IPS-18a (cell line): ENCODE measurements at regions not wholly inside any gene's neighbourhood (a gene's known extent, or its start where the extent isn't known, plus 50 kb on each side); places are given as distances from the start of the nearest gene placed in this dataset.
"Not testable (repeated sequence)": the region's sequence is repeated elsewhere in the genome, so short reads cannot be mapped to it uniquely, and the experiment has no call there.

Source experiments
- H3K27ac ChIP-seq: one replicate; pipeline ENCODE4 v1.5.1; 2013; ENCODE audit warnings: low read length
- H3K27me3 ChIP-seq: one replicate; pipeline ENCODE4 v1.6.1; 2013; ENCODE audit warnings: mild to moderate bottlenecking, low read length; ENCODE audit not compliant: control insufficient read depth, insufficient read depth
- H3K36me3 ChIP-seq: one replicate; pipeline ENCODE4 v1.6.1; 2013; ENCODE audit warnings: low read depth, low read length; ENCODE audit not compliant: control insufficient read depth
- H3K4me1 ChIP-seq: one replicate; pipeline ENCODE4 v1.6.1; 2013; ENCODE audit warnings: low read depth, low read length; ENCODE audit not compliant: control insufficient read depth
- H3K4me3 ChIP-seq: one replicate; pipeline ENCODE4 v1.5.1; 2013; ENCODE audit warnings: low read length
- H3K9ac ChIP-seq: one replicate; pipeline ENCODE4 v1.6.1; 2013; ENCODE audit warnings: mild to moderate bottlenecking, low read length, moderate library complexity
- H3K9me3 ChIP-seq: one replicate; pipeline ENCODE4 v1.6.1; 2013; ENCODE audit warnings: low read depth, low read length; ENCODE audit not compliant: control insufficient read depth

- Histone ChIP-seq H3K4me1 (no peaks in the 10 kb centered on the region), H3K36me3 (no peaks in the 10 kb centered on the region), H3K9ac (no peak overlapping the region), H3K27me3 (no peaks in the 10 kb centered on the region), H3K4me3 (no peak overlapping the region), H3K9me3 (no peaks in the 10 kb centered on the region), H3K27ac (no peak overlapping the region)
Measured at GRCh38 chr18:60082282-60082681, 182.5 kb downstream of the PMAIP1 start.

GRCh38 chr18:60075477-60075876 lies 175.7 kb downstream of the PMAIP1 start:
- H3K9ac ChIP-seq: no peak overlapping the region
- H3K27ac ChIP-seq: no peak overlapping the region
- H3K9me3 ChIP-seq: no peaks in the 10 kb centered on the region
- H3K36me3 ChIP-seq: no peaks in the 10 kb centered on the region
- no peaks in the 10 kb centered on the region for H3K4me1 ChIP-seq
- H3K4me3 ChIP-seq: no peak overlapping the region
- no peaks in the 10 kb centered on the region for H3K27me3 ChIP-seq

- H3K9me3 ChIP-seq: no peaks in the 10 kb centered on the region
- no peak overlapping the region for H3K27ac ChIP-seq
- H3K4me1 ChIP-seq: peaks cover 15% of the 10 kb centered on the region
- H3K4me3 ChIP-seq: no peak overlapping the region
- H3K36me3 ChIP-seq: no peaks in the 10 kb centered on the region
- H3K9ac ChIP-seq: no peak overlapping the region
- H3K27me3 ChIP-seq: no peaks in the 10 kb centered on the region
Measured at GRCh38 chr18:60070631-60071030, 170.8 kb downstream of the PMAIP1 start.

GRCh38 chr18:60069145-60069544 lies 169.3 kb downstream of the PMAIP1 start:
- H3K9me3 ChIP-seq: no peaks in the 10 kb centered on the region
- H3K4me1 ChIP-seq: peaks cover 15% of the 10 kb centered on the region
- no peak overlapping the region for H3K9ac ChIP-seq
- H3K4me3 ChIP-seq: no peak overlapping the region
- H3K27me3 ChIP-seq: no peaks in the 10 kb centered on the region
- H3K27ac ChIP-seq: no peak overlapping the region
- no peaks in the 10 kb centered on the region for H3K36me3 ChIP-seq

- Histone ChIP-seq H3K4me1 (peaks cover 15% of the 10 kb centered on the region), H3K27me3 (no peaks in the 10 kb centered on the region), H3K27ac (peak overlapping the region; percentile 22), H3K4me3 (peak overlapping the region; percentile 33), H3K9me3 (no peaks in the 10 kb centered on the region), H3K9ac (peak overlapping the region; percentile 3), H3K36me3 (no peaks in the 10 kb centered on the region)
Measured at GRCh38 chr18:60067426-60068210, 167.8 kb downstream of the PMAIP1 start.

- H3K4me3 ChIP-seq: peak overlapping the region; percentile 33
- no peaks in the 10 kb centered on the region for H3K36me3 ChIP-seq
- H3K4me1 ChIP-seq: peaks cover 15% of the 10 kb centered on the region
- peak overlapping the region; percentile 3 for H3K9ac ChIP-seq
- H3K27me3 ChIP-seq: no peaks in the 10 kb centered on the region
- peak overlapping the region; percentile 22 for H3K27ac ChIP-seq
- no peaks in the 10 kb centered on the region for H3K9me3 ChIP-seq
Measured at GRCh38 chr18:60066219-60066975, 166.6 kb downstream of the PMAIP1 start.

- Histone ChIP-seq H3K9ac (no peak overlapping the region), H3K9me3 (no peaks in the 10 kb centered on the region), H3K4me3 (no peak overlapping the region), H3K4me1 (peaks cover 15% of the 10 kb centered on the region), H3K36me3 (no peaks in the 10 kb centered on the region), H3K27ac (no peak overlapping the region), H3K27me3 (no peaks in the 10 kb centered on the region)
Measured at GRCh38 chr18:60064271-60064670, 164.5 kb downstream of the PMAIP1 start.

- not testable (repeated sequence) for H3K27me3 ChIP-seq, H3K9ac ChIP-seq, H3K27ac ChIP-seq
Measured at GRCh38 chr18:60062831-60063230, 163.0 kb downstream of the PMAIP1 start.

GRCh38 chr18:60062396-60062795 lies 162.6 kb downstream of the PMAIP1 start:
- Histone ChIP-seq H3K36me3 (no peaks in the 10 kb centered on the region), H3K4me3 (no peak overlapping the region), H3K27ac (no peak overlapping the region), H3K9me3 (no peaks in the 10 kb centered on the region), H3K4me1 (peaks cover 12% of the 10 kb centered on the region), H3K27me3 (no peaks in the 10 kb centered on the region), H3K9ac (no peak overlapping the region)

More at GRCh38 chr18:60062831-60063230, 163.0 kb downstream of the PMAIP1 start:
- H3K9me3 ChIP-seq, H3K36me3 ChIP-seq, H3K4me3 ChIP-seq: not testable (repeated sequence)
- H3K4me1 ChIP-seq: peaks cover 15% of the 10 kb centered on the region

GRCh38 chr18:60060578-60060977 lies 160.8 kb downstream of the PMAIP1 start:
- no peaks in the 10 kb centered on the region for H3K4me1 ChIP-seq
- no peak overlapping the region for H3K27ac ChIP-seq
- no peaks in the 10 kb centered on the region for H3K27me3 ChIP-seq
- H3K4me3 ChIP-seq: no peak overlapping the region
- H3K9me3 ChIP-seq: no peaks in the 10 kb centered on the region
- H3K9ac ChIP-seq: no peak overlapping the region
- H3K36me3 ChIP-seq: no peaks in the 10 kb centered on the region

GRCh38 chr18:60060026-60060425 lies 160.2 kb downstream of the PMAIP1 start:
- H3K27me3 ChIP-seq: no peaks in the 10 kb centered on the region
- no peak overlapping the region for H3K4me3 ChIP-seq
- H3K36me3 ChIP-seq: no peaks in the 10 kb centered on the region
- H3K9ac ChIP-seq: no peak overlapping the region
- no peak overlapping the region for H3K27ac ChIP-seq
- H3K9me3 ChIP-seq: no peaks in the 10 kb centered on the region
- no peaks in the 10 kb centered on the region for H3K4me1 ChIP-seq
